Left ventricle myocardium superior (tissue), 1 donor: ENCODE measurements at regions not wholly inside any gene's neighbourhood (a gene's known extent, or its start where the extent isn't known, plus 50 kb on each side); places are given as distances from the start of the nearest gene placed in this dataset.
"Not testable (repeated sequence)": the region's sequence is repeated elsewhere in the genome, so short reads cannot be mapped to it uniquely, and the experiment has no call there.

ENCODE experiments used
- ATAC-seq: fragments of 200-7000 bp; cut with Tn5 transposase; one replicate; pipeline ENCODE4 v1.9.1; 2020; ENCODE audit warnings: mild to moderate bottlenecking, moderate library complexity
- DNase-seq: peaks from one replicate; pipeline ENCODE4 v3.0.0-alpha.2; 2020
- intact Hi-C: fragments of 100-400 bp; cut with micrococcal nuclease; formaldehyde crosslinking; loops from one replicate; pipeline ENCODE4 v1.11.0; 2022
- donor health status: DM: no; HTN: yes; CAD: no; lungs with severe emphysema.

DNA sequence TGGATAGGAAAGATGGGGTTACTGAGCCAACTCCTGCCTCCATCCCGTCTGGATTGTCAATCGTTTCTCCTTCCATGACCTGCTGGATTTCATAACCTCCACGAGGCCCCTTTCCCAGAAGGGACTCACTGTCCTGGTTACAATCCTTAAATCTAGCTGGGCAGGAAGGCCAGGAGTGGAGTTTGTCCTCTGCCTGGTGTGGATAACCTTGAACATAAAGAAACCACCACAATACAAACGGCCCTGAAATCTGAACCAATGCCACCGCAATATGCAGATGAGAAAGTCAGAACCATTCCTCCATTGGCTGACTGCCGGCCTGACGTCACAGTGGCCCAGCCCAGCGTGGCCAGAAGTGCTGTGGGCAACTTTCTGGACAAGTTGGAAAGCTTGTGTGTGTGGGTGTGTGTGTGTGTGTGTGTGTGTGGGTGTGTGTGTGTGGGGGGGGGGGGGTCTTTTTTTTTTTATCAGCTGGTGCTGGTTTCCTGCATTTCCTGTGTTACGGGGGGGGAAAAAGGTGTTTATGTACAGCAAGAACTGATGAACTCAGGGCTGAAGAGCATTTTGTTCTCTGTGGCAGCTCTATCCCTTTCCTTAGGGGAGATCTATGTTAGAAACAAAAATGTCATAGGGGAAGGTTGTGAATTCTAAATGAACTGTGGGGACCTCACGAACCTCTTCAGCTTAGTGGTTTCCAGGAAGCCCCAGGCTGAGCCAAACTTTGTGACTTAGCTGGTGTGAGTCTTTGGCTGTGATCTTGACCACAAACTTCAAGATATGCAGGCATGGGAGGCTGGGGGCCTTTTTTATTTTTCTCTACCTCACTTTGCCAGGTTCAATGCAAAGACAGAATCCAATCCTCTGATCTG lies 81.6 kb upstream of the MED13L start:
- peak; percentile 98 for ATAC-seq

DNA sequence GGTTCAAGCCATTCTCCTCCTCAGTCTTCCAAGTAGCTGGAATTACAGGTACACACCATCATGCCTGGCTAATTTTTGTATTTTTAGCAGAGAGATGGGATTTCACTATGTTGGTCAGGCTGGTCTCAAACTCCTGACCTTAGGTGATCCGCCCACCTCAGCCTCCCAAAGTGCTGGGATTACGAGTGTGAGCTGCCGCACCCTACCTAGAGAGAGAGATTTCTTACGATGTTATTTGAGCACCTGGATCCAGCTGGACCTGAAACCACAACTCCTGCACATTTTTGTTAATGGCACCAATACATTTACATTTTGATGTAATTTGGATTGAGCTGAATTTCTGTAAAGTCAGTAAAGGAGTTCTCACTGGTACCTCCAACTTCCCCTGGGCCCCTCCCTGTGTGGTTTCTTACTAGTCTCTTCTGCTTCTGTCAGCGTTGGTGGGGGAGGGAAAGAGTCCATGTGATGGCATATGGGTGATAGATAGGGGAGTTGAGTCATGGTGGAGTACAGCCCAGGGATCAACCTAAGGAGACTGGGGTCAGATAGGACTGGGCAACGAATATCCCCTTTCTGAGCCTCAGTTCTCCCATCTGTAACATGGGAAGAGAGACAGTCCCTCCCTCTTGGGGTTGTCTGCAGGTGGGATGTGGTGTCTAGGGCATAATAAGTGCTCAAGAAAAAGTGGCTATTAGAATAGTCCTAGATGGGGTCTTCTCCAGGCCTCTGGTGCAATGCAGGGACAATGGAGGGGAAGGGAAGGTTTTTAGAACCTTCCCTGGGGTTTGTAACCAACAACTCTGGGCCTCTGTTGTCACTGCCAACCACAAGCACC lies 83.3 kb upstream of the MED13L start:
- intact Hi-C loops, result no loop called here
- DNase-seq, result no peak
- no peak for ATAC-seq

More for the DNA sequence above, 81.6 kb upstream of the MED13L start:
- DNase-seq, result peak; percentile 95
- intact Hi-C loops, result no loop called here

DNA sequence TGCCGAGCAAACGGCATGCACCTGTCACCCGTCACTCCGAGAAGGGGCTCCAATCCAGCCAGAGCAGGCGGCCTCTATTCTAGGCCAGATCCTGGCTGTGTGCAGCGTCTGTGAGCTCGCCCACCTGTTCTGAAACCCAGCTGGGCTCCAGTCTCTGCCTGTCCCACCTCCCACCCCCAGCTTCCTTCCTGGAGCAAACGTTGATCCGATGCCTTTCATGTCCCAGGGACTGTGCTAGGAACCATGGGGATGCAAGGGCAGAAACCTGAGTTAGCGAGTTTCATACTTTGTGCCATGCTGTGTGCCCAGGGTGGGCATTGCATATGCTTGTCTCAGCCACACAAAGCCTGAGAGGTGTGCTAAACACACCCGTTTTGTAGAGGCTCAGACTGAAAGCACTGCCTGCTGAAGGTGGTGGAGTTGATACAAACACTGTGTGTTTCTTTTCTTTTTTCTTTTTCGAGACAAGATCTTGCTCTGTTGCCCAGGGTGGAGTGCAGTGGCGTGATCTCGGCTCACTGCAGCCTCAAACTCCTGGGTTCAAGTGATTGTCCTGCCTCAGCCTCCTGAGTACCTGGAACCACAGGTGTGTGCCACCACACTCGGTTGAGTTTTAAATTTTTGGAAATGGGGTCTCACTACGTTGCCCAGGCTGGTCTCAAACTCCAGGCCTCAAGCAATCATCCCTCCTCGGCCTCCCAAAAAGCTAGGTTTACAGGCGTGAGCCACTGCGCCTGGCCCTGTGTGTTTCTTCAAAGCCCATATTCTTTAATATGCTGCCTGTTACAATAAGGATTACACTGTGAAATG lies 84.1 kb upstream of the MED13L start:
- intact Hi-C loops, result no loop called here
- ATAC-seq, result no peak
- DNase-seq, result no peak

DNA sequence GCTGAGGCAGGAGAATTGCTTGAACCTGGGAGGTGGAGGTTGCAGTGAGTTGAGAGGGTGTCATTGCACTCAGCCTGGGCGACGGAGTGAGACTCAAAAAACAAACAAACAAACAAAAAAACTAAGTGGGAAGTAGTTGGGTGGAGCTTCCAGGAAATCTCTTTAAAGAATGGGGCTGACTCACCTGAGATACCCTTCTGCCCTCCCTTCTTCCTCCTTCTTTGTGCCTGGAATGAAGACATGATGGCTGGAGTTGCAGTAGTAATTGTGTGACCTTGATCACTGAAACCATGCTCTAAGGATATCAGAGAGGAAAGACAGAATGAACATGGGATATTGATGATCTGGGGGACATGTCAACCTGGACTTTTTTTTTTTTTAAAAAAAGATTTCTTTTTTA lies 87.6 kb upstream of the MED13L start:
- intact Hi-C loops, result no loop called here
- DNase-seq, result no peak
- ATAC-seq, result no peak

DNA sequence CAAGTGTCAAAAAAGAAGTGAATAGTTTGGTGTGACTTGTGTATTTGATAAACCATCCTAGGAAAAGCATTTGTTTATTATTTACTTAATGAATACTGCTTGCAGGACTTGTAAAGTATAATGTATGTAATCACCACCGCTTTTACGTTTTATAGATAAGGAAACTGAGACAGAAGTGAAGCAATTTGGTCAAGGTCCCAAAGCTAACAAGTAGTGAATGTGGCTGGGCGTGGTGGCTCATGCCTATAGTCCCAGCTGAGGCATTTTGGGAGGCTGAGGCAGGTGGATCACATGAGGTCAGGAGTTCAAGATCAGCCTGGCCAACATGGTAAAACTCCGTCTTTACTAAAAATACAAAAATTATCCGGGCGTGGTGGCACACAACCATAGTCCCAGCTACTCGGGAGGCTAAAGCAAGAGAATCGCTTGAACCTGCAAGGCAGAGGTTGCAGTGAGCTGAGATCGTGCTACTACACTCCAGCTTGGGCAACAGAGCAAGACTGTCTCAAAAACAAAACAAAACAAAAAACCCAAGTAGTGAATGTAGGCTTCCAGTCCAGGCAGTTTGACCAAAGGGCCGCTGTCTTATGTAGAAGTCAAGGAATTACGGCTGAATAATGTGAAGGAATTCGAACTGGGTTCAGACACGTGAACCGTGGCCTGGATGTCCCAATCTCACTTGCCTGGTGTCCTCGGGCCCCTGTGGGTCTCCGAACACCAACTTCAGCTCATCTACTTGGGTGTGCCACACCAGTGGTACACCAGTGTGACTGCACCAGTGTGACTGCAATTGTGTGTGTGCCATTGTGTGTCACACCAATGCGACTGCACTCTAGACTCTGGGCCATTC lies 88.3 kb upstream of the MED13L start:
- intact Hi-C loops, result no loop called here
- DNase-seq (no peak), ATAC-seq (no peak)

DNA sequence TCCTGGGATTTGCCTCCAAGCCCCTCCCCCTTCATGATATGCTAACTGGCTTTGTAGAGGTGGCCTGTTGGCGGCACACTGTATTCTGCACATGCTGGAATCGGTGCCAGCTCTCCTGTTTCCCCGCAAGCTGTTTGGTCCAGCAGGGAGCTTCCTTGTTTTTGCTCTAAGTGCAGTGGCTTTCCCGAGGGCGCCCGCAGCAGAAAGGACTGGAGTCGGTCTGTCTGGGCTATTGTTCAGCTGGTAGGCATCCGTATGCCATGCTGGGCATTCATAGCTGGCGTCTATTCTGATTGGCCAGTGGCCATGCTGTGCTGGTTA lies 88.9 kb upstream of the MED13L start:
- ATAC-seq (peak; percentile 74), DNase-seq (peak; percentile 54)
- intact Hi-C loops, result no loop called here

DNA sequence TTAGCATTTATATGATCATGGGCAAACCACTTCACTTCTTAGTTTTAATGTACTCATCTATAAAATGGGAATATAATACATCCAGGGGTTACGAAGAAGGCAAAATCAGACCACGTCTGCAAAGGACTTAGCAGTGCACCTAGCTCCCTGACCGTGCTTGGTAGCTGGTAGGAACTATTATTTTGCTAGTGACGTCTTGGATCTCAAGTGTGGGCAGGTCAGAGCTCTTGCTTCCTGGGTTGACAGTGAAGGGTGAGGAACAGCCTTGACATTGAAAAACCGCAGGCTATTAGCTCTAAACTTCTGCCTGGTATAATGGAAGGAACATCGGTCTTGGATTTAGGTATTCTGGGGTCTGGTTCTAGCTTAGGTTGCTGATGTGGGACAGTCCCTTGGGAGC lies 89.3 kb upstream of the MED13L start:
- no peak for DNase-seq
- ATAC-seq, result no peak

DNA sequence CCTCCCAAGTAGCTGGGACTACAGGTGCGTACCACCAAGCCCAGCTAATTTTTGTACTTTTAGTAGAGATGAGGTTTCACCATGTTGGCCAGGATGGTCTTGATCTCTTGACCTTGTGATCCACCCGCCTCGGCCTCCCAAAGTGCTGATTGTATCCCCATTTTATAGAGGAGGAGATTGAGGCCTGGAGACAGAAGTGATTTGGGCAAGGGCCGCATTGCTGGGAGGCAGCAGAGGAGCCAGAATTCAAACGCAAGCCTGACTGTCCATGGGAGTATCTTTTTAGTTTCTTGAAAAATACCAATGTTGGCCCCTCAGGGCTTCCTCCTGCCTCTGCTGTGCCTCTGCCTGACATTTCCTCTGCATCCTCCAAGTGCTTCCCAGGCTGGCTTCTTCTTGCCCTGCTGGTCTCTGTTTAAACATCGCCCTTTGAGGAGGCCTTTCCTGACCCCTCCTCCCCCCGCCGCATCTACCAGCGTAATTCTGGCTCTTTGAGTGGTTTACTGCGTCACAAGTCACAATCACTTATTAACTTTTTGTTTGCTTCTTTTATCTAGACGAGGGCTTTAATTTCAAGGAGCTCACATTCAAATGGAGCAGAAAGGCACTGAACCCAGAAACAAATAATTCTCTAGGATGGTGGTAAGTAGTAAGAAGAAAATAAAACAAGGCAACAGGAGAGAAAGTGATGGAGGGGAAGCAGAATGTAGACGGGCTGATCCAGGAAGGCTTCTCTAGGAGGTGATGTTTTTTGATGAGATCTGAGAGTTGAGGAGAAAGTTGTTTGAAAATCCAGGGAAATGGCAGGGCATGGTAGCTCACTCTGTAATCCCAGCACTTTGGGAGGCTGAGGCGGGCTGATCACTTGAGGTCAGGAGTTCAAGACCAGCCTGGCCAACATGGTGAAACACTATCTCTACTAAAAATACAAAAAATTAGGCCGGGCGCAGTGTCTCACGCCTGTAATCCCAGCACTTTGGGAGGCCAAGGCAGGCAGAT lies 91.0 kb upstream of the MED13L start:
- DNase-seq (no peak), ATAC-seq (no peak)
- intact Hi-C loops, result no loop called here

More for the DNA sequence above, 89.3 kb upstream of the MED13L start:
- intact Hi-C loops, result no loop called here

DNA sequence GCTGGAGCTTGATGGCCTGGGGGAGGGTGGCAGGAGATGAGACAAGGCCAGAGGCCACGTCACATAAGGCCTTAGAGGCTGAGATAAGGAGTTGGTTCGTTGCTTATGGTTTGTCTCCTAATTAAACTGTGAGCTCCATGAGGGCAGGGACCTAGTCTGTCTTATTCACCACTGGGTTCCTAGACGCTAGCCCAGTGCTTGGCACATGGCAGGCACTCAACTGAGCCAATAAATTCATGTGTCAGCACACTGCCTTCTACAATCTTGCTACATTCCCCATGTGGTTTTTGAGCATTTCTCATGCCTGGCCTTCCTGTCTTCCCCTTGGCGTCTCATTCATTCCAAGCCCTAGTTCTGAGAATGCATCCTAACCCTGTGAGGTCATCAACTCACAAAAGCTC lies 92.5 kb upstream of the MED13L start:
- DNase-seq (no peak), ATAC-seq (peak; percentile 66)
- intact Hi-C loops, result no loop called here

DNA sequence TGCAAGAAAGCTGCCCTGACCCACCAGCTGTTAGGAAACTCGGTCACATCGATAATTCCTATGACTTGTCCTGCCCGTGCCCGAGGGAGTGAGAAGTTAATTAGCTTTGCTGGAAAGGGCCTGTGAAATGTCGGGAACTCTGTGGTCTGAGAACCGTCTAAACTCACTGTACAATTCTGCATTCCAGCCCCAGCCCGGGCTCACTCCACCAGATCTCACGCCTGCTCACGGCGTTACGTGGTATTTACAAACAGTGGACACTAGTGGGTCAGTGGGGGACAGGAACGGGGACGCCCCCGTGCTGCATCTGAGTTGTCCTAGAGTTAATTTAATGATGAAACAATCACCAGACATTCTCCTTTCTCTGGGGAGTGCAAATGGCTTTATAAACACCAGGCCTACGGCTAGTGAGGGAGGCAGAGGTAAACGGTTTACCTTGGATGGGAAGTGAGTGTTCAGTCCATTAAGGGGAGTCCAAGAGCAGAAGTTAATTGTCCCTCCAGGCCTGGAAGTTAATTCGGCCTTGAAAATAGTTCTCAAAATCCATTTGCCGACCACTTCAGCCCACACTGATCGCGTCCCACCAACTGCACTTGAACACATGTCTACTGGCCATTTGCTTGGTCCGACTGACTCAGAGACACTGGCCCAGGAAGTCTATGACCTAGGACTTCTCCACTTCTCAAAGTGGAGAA lies 93.5 kb upstream of the MED13L start:
- DNase-seq, result no peak
- intact Hi-C loops, result no loop called here
- peak; percentile 34 for ATAC-seq

DNA sequence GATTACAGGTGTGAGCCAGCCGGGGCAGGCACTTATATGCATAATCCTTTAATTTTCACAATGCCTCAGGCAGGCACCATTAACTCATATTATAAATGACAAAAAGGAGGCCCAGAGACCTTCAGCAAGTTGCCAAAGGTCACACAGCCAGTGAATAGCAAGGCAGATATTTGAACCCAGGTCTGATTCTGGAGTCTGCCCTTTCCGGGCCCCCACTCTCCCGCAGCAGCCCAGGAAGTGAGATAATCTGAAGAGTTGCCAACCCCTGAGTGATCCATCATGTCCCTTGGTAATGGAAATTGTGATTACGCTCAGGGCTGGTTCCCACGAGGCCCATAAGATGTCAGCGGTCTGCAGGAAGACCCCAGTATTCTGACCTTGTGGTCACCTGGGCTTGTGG lies 95.3 kb upstream of the MED13L start:
- intact Hi-C loops, result no loop called here
- DNase-seq (no peak), ATAC-seq (no peak)

DNA sequence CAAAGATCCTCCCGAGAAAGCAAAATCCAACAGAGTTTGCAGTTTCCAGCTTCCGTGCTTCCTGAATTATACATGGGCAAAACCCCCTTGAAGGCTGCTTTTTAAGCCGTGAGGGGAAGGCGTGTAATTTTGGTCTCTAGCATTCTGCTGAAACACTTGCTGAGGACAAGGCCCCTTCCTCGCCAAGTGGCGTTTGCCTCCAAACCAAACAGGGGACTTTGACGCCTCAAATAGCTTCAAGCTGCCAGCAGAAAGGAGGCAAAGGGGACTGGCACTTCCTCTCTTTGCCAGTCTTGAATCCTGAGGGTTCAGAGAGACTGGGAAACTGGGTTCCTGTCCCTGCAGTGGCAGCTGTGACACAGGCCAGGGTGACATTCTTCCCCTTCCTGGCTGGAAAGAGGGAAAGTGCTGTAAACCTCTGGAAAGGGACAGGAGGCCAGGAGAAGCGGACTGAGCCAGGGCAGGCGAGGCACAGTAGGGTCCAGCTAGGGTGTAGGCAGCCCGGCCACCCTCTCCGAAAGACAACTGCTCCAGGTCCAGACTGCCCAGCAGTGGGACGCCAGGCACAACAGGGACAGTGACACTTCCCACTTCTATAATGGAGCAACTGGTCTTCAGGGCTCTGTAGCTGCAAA lies 96.2 kb upstream of the MED13L start:
- no peak for DNase-seq
- no peak for ATAC-seq
- intact Hi-C loops, result no loop called here

DNA sequence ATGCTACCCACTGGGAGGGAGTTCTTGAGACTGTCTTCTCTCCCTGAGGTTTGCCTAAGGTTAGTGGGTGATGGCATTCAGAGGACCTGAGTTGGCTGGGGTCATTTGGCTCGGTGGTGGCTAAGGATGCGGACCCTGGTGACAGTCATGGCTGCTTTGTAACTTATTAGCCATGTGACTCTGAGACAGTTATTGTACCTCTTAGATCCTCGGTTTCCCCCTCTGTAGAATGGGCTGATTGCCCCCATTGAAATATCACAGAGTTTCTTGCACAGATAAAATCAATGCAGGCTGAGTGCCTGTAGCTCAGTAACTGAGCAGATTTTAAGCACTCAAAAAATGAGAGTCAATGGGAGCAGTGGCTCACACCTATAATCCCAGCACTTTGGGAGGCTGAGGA lies 96.7 kb upstream of the MED13L start:
- intact Hi-C loops, result no loop called here
- no peak for DNase-seq

DNA sequence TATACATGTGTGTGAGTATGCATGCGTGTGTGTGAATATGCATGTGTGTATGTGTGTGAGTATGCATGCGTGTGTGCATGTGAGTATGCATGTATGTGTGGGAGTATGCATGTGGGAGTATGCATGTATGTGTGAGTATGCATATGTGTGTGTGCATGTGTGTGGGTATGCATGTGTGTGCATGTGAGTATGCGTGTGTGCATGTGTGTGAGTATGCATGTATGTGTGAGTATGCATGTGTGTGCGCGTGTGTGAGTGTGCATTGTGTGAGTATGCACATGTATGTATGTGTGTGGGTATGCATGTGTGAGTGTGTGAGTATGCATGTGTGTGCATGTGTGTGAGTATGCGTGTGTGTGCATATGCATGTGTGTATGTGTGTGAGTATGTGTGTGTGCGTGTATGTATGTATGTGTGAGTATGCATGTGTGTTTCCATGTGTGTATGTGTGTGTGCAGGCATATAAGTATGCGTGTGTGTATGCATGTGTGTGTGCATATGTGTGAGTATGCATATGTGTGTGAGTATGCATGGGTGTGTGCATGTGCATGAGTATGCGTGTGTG lies 97.9 kb upstream of the MED13L start:
- intact Hi-C loops, result no loop called here
- ATAC-seq (no peak), DNase-seq (no peak)

More for the DNA sequence above, 96.7 kb upstream of the MED13L start:
- no peak for ATAC-seq

DNA sequence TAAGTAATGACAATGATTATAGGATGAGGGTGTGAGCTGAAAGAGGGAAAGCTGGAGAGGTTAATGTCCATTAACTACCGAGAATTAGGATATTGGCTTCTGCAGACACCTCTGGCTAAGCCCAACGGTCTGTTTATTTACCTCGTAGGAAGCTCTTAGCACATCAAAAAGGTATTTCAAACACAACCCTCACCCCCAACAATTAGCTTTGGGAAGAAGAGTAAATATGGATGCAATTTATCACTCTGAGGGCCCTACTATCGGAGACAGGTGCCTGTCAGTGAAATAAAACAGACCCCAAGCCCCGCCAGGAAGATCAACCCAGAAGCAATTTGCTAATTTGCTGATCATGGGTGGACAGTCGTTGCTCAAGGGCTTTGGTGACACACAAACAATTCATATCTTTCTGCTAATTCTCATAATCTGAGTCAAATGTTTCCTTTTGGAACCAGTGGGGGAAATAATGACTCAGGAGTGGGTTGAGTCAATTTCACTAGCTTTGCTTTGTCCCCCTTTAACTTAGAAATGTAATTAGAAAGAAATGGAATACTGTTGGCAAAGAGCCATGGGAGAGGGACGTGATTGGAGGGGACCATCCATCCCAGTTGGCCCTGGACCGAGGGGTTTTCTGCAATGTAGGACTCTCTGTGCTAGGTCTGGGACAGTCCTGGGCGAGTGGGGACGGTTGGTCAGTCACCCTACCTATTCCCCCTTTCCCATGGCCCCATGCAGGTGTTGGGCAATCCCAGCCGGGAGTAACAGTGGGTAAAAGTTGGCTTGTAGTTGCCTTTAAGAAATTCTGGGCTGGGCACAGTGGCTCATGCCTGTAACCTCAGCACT lies 99.1 kb upstream of the MED13L start:
- intact Hi-C loops, result no loop called here
- ATAC-seq (no peak), DNase-seq (no peak)

DNA sequence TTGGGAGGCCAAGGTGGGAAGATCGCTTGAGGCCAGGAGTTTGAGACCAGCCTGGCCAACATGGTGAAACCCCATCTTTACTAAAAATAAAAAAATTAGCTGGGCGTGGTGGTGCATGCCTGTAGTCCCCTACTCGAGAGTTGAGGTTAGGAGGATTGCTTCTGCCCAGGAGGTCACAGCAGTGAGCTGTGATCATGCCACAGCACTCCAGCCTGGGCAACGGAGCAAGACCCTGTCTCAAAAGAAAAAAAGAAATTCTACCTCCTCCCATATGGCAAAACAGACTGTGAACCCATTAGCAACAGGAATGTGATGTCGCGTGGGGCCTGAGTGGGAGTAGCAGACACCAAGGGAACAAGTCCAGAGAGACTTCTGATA lies 99.7 kb upstream of the MED13L start:
- DNase-seq, ATAC-seq, intact Hi-C loops: not testable (repeated sequence)
